ENCODE measurements at regions not wholly inside any gene's neighbourhood (a gene's known extent, or its start where the extent isn't known, plus 50 kb on each side); places are given as distances from the start of the nearest gene placed in this dataset.

GRCh38 chr5:44637916-44638869 is 170.6 kb upstream of the MRPS30 start:
- Histone ChIP-seq H3K27me3 (ENCODE audit: control insufficient read depth in 3 of 3, insufficient read depth in 3 of 3, low read length in 3 of 3) (no peaks in the 10 kb centered on the region), H3K27ac (ENCODE audit: low read depth, low read length) (no peak overlapping the region), H3K9me3 (ENCODE audit: control insufficient read depth in 3 of 3, low read length in 3 of 3) (no peaks in the 10 kb centered on the region), H3K4me3 (ENCODE audit: low read length in 3 of 3) (no peak overlapping the region), H3K36me3 (ENCODE audit: control insufficient read depth in 3 of 3, insufficient read depth in 3 of 3, low read length in 3 of 3) (no peaks in the 10 kb centered on the region), H3K4me1 (ENCODE audit: control insufficient read depth in 3 of 3, insufficient read depth in 3 of 3, low read length in 3 of 3) (no peaks in the 10 kb centered on the region), H3K9ac (ENCODE audit: low read depth in 1 of 3, low read length in 3 of 3) (no peak overlapping the region)

GRCh38 chr5:44632344-44632743 is 176.4 kb upstream of the MRPS30 start:
- no peaks in the 10 kb centered on the region for H3K9me3 ChIP-seq (ENCODE audit: control insufficient read depth in 3 of 3, low read length in 3 of 3)
- H3K27ac ChIP-seq (ENCODE audit: low read depth, low read length), result no peak overlapping the region
- no peaks in the 10 kb centered on the region for H3K4me1 ChIP-seq (ENCODE audit: control insufficient read depth in 3 of 3, insufficient read depth in 3 of 3, low read length in 3 of 3)
- no peaks in the 10 kb centered on the region for H3K36me3 ChIP-seq (ENCODE audit: control insufficient read depth in 3 of 3, insufficient read depth in 3 of 3, low read length in 3 of 3)
- no peak overlapping the region for H3K4me3 ChIP-seq (ENCODE audit: low read length in 3 of 3)
- H3K27me3 ChIP-seq (ENCODE audit: control insufficient read depth in 3 of 3, insufficient read depth in 3 of 3, low read length in 3 of 3), result no peaks in the 10 kb centered on the region
- no peak overlapping the region for H3K9ac ChIP-seq (ENCODE audit: low read depth in 1 of 3, low read length in 3 of 3)

GRCh38 chr5:44626846-44627245 is 181.9 kb upstream of the MRPS30 start:
- Histone ChIP-seq H3K4me1 (ENCODE audit: control insufficient read depth in 3 of 3, insufficient read depth in 3 of 3, low read length in 3 of 3) (no peaks in the 10 kb centered on the region), H3K9me3 (ENCODE audit: control insufficient read depth in 3 of 3, low read length in 3 of 3) (no peaks in the 10 kb centered on the region), H3K9ac (ENCODE audit: low read depth in 1 of 3, low read length in 3 of 3) (no peak overlapping the region), H3K27ac (ENCODE audit: low read depth, low read length) (no peak overlapping the region), H3K4me3 (ENCODE audit: low read length in 3 of 3) (no peak overlapping the region), H3K27me3 (ENCODE audit: control insufficient read depth in 3 of 3, insufficient read depth in 3 of 3, low read length in 3 of 3) (no peaks in the 10 kb centered on the region), H3K36me3 (ENCODE audit: control insufficient read depth in 3 of 3, insufficient read depth in 3 of 3, low read length in 3 of 3) (no peaks in the 10 kb centered on the region)

GRCh38 chr5:44622331-44622730 is 186.4 kb upstream of the MRPS30 start:
- H3K27me3 ChIP-seq (ENCODE audit: control insufficient read depth in 3 of 3, insufficient read depth in 3 of 3, low read length in 3 of 3), result no peaks in the 10 kb centered on the region
- no peak overlapping the region for H3K27ac ChIP-seq (ENCODE audit: low read depth, low read length)
- no peaks in the 10 kb centered on the region for H3K36me3 ChIP-seq (ENCODE audit: control insufficient read depth in 3 of 3, insufficient read depth in 3 of 3, low read length in 3 of 3)
- no peak overlapping the region for H3K9ac ChIP-seq (ENCODE audit: low read depth in 1 of 3, low read length in 3 of 3)
- no peaks in the 10 kb centered on the region for H3K9me3 ChIP-seq (ENCODE audit: control insufficient read depth in 3 of 3, low read length in 3 of 3)
- no peak overlapping the region for H3K4me3 ChIP-seq (ENCODE audit: low read length in 3 of 3)
- no peaks in the 10 kb centered on the region for H3K4me1 ChIP-seq (ENCODE audit: control insufficient read depth in 3 of 3, insufficient read depth in 3 of 3, low read length in 3 of 3)

- Histone ChIP-seq H3K9ac (ENCODE audit: low read depth in 1 of 3, low read length in 3 of 3) (no peak overlapping the region), H3K27me3 (ENCODE audit: control insufficient read depth in 3 of 3, insufficient read depth in 3 of 3, low read length in 3 of 3) (no peaks in the 10 kb centered on the region), H3K36me3 (ENCODE audit: control insufficient read depth in 3 of 3, insufficient read depth in 3 of 3, low read length in 3 of 3) (no peaks in the 10 kb centered on the region), H3K9me3 (ENCODE audit: control insufficient read depth in 3 of 3, low read length in 3 of 3) (no peaks in the 10 kb centered on the region), H3K4me3 (ENCODE audit: low read length in 3 of 3) (no peak overlapping the region), H3K4me1 (ENCODE audit: control insufficient read depth in 3 of 3, insufficient read depth in 3 of 3, low read length in 3 of 3) (no peaks in the 10 kb centered on the region), H3K27ac (ENCODE audit: low read depth, low read length) (no peak overlapping the region)
Measured at GRCh38 chr5:44619875-44620610, 188.7 kb upstream of the MRPS30 start.

GRCh38 chr5:44614845-44615244 is 193.9 kb upstream of the MRPS30 start:
- Histone ChIP-seq H3K36me3 (ENCODE audit: control insufficient read depth in 3 of 3, insufficient read depth in 3 of 3, low read length in 3 of 3) (no peaks in the 10 kb centered on the region), H3K9ac (ENCODE audit: low read depth in 1 of 3, low read length in 3 of 3) (no peak overlapping the region), H3K27ac (ENCODE audit: low read depth, low read length) (no peak overlapping the region), H3K4me3 (ENCODE audit: low read length in 3 of 3) (no peak overlapping the region), H3K9me3 (ENCODE audit: control insufficient read depth in 3 of 3, low read length in 3 of 3) (no peaks in the 10 kb centered on the region), H3K4me1 (ENCODE audit: control insufficient read depth in 3 of 3, insufficient read depth in 3 of 3, low read length in 3 of 3) (no peaks in the 10 kb centered on the region), H3K27me3 (ENCODE audit: control insufficient read depth in 3 of 3, insufficient read depth in 3 of 3, low read length in 3 of 3) (no peaks in the 10 kb centered on the region)

GRCh38 chr5:44613936-44614335 is 194.8 kb upstream of the MRPS30 start:
- no peak overlapping the region for H3K27ac ChIP-seq (ENCODE audit: low read depth, low read length)
- no peaks in the 10 kb centered on the region for H3K9me3 ChIP-seq (ENCODE audit: control insufficient read depth in 3 of 3, low read length in 3 of 3)
- no peaks in the 10 kb centered on the region for H3K27me3 ChIP-seq (ENCODE audit: control insufficient read depth in 3 of 3, insufficient read depth in 3 of 3, low read length in 3 of 3)
- no peaks in the 10 kb centered on the region for H3K4me1 ChIP-seq (ENCODE audit: control insufficient read depth in 3 of 3, insufficient read depth in 3 of 3, low read length in 3 of 3)
- H3K36me3 ChIP-seq (ENCODE audit: control insufficient read depth in 3 of 3, insufficient read depth in 3 of 3, low read length in 3 of 3), result no peaks in the 10 kb centered on the region
- no peak overlapping the region for H3K4me3 ChIP-seq (ENCODE audit: low read length in 3 of 3)
- H3K9ac ChIP-seq (ENCODE audit: low read depth in 1 of 3, low read length in 3 of 3), result no peak overlapping the region

- Histone ChIP-seq H3K4me3 (ENCODE audit: low read length in 3 of 3) (no peak overlapping the region), H3K9me3 (ENCODE audit: control insufficient read depth in 3 of 3, low read length in 3 of 3) (no peaks in the 10 kb centered on the region), H3K36me3 (ENCODE audit: control insufficient read depth in 3 of 3, insufficient read depth in 3 of 3, low read length in 3 of 3) (no peaks in the 10 kb centered on the region), H3K27me3 (ENCODE audit: control insufficient read depth in 3 of 3, insufficient read depth in 3 of 3, low read length in 3 of 3) (peaks cover 0 to 2% (median 0%) of the 10 kb centered on the region in 3 donors), H3K9ac (ENCODE audit: low read depth in 1 of 3, low read length in 3 of 3) (no peak overlapping the region), H3K27ac (ENCODE audit: low read depth, low read length) (no peak overlapping the region), H3K4me1 (ENCODE audit: control insufficient read depth in 3 of 3, insufficient read depth in 3 of 3, low read length in 3 of 3) (no peaks in the 10 kb centered on the region)
Measured at GRCh38 chr5:44605926-44606325, 202.8 kb upstream of the MRPS30 start.

GRCh38 chr5:44603496-44604272 is 205.1 kb upstream of the MRPS30 start:
- no peak overlapping the region for H3K9ac ChIP-seq (ENCODE audit: low read depth in 1 of 3, low read length in 3 of 3)
- H3K36me3 ChIP-seq (ENCODE audit: control insufficient read depth in 3 of 3, insufficient read depth in 3 of 3, low read length in 3 of 3), result no peaks in the 10 kb centered on the region
- H3K9me3 ChIP-seq (ENCODE audit: control insufficient read depth in 3 of 3, low read length in 3 of 3), result no peaks in the 10 kb centered on the region
- no peaks in the 10 kb centered on the region for H3K4me1 ChIP-seq (ENCODE audit: control insufficient read depth in 3 of 3, insufficient read depth in 3 of 3, low read length in 3 of 3)
- no peak overlapping the region for H3K4me3 ChIP-seq (ENCODE audit: low read length in 3 of 3)
- H3K27ac ChIP-seq (ENCODE audit: low read depth, low read length), result no peak overlapping the region
- H3K27me3 ChIP-seq (ENCODE audit: control insufficient read depth in 3 of 3, insufficient read depth in 3 of 3, low read length in 3 of 3), result peaks cover 0 to 2% (median 0%) of the 10 kb centered on the region in 3 donors

All from skeletal muscle tissue (tissue), 3 donors.